ENCODE measurements at regions not wholly inside any gene's neighbourhood (a gene's known extent, or its start where the extent isn't known, plus 50 kb on each side); places are given as distances from the start of the nearest gene placed in this dataset.
A peak's percentile ranks its signal among the peaks of the same experiment; 100 is the strongest.

GRCh38 chr2:234433201-234433600, 63.7 kb downstream of the ARL4C start:
- no peak for DNase-seq
- H3K4me1 Mint-ChIP-seq (ENCODE audit: low read depth, unreplicated experiment): no peaks in the 10 kb centered on the region
- intact Hi-C loops (cut with micrococcal nuclease; ENCODE audit: unreplicated experiment): no loop called here
- TF ChIP-seq, protein P1, sequence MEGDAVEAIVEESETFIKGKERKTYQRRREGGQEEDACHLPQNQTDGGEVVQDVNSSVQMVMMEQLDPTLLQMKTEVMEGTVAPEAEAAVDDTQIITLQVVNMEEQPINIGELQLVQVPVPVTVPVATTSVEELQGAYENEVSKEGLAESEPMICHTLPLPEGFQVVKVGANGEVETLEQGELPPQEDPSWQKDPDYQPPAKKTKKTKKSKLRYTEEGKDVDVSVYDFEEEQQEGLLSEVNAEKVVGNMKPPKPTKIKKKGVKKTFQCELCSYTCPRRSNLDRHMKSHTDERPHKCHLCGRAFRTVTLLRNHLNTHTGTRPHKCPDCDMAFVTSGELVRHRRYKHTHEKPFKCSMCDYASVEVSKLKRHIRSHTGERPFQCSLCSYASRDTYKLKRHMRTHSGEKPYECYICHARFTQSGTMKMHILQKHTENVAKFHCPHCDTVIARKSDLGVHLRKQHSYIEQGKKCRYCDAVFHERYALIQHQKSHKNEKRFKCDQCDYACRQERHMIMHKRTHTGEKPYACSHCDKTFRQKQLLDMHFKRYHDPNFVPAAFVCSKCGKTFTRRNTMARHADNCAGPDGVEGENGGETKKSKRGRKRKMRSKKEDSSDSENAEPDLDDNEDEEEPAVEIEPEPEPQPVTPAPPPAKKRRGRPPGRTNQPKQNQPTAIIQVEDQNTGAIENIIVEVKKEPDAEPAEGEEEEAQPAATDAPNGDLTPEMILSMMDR (IDR thresholded peaks at IDR 0.05; ENCODE audit: unreplicated experiment): no peak
- no peaks in the 10 kb centered on the region for H3K36me3 Mint-ChIP-seq (ENCODE audit: insufficient read depth, unreplicated experiment)
- H3K9me3 Mint-ChIP-seq (ENCODE audit: low read depth, unreplicated experiment): no peaks in the 10 kb centered on the region
- H3K4me3 Mint-ChIP-seq (ENCODE audit: low read depth, unreplicated experiment): no peak overlapping the region
- BruUV-seq (replicated peaks): no TSS peak
- no peaks in the 10 kb centered on the region for H3K27me3 Mint-ChIP-seq (ENCODE audit: unreplicated experiment)
- CTCF ChIA-PET: no interaction called here
- no peak overlapping the region for H3K27ac Mint-ChIP-seq (ENCODE audit: unreplicated experiment)

DNA sequence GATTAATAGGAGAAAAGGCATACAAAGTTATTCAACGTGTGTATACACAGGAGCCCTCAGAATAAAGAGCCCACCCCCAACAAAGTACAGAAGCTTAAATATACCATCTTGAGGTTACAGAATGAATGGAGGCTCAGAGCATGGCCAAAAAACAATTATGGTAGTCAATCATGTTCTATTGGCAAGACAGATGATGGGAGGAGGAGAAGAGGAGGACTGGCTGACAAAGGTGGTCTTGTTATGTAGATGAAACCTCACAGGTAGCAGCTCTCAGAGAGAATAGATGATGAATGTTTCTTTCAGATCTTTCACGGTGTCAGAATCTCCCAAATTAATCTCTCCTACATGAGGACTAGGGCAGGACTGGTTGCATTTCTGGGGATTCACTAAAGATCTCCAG, 66.0 kb downstream of the ARL4C start:
- CTCF ChIA-PET: no interaction called here
- Mint-ChIP-seq H3K4me3 (ENCODE audit: low read depth, unreplicated experiment) (no peak overlapping the region), H3K9me3 (ENCODE audit: low read depth, unreplicated experiment) (no peaks in the 10 kb centered on the region), H3K27me3 (ENCODE audit: unreplicated experiment) (no peaks in the 10 kb centered on the region), H3K4me1 (ENCODE audit: low read depth, unreplicated experiment) (peaks cover 23% of the 10 kb centered on the region), H3K36me3 (ENCODE audit: insufficient read depth, unreplicated experiment) (peaks cover 9% of the 10 kb centered on the region), H3K27ac (ENCODE audit: unreplicated experiment) (no peak overlapping the region)
- BruUV-seq (replicated peaks): no TSS peak
- no peak for DNase-seq
- intact Hi-C loops (cut with micrococcal nuclease; ENCODE audit: unreplicated experiment): no loop called here
- TF ChIP-seq, protein P1 (IDR thresholded peaks at IDR 0.05; ENCODE audit: unreplicated experiment): no peak

- TF ChIP-seq, protein P1 (IDR thresholded peaks at IDR 0.05; ENCODE audit: unreplicated experiment): no peak
- no TSS peak for BruUV-seq (replicated peaks)
- intact Hi-C loops (cut with micrococcal nuclease; ENCODE audit: unreplicated experiment): loop anchor here (10.0 kb wide), 1 partner anchor 174 kb away; no protein-coding TSS in a partner anchor
- Mint-ChIP-seq H3K36me3 (ENCODE audit: insufficient read depth, unreplicated experiment) (peaks cover 12% of the 10 kb centered on the region), H3K4me1 (ENCODE audit: low read depth, unreplicated experiment) (peaks cover 33% of the 10 kb centered on the region), H3K27me3 (ENCODE audit: unreplicated experiment) (no peaks in the 10 kb centered on the region), H3K4me3 (ENCODE audit: low read depth, unreplicated experiment) (no peak overlapping the region), H3K9me3 (ENCODE audit: low read depth, unreplicated experiment) (no peaks in the 10 kb centered on the region), H3K27ac (ENCODE audit: unreplicated experiment) (peak overlapping the region; percentile 37)
- DNase-seq: no peak
- CTCF ChIA-PET: no interaction called here
Observed at GRCh38 chr2:234429265-234429664, 67.6 kb downstream of the ARL4C start.

GRCh38 chr2:234427081-234428061, 69.5 kb downstream of the ARL4C start:
- intact Hi-C loops (cut with micrococcal nuclease; ENCODE audit: unreplicated experiment): loop anchor here (10.0 kb wide), 1 partner anchor 173 kb away; no protein-coding TSS in a partner anchor
- CTCF ChIA-PET: interaction anchor here (0.6 to 0.7 kb wide), 3 partner anchors 8 to 334 kb away, joined by 3 to 6 read pairs (median 4); no protein-coding TSS in a partner anchor

More at GRCh38 chr2:234427081-234428061, 69.5 kb downstream of the ARL4C start:
- peak overlapping the region; percentile 92 for H3K27ac Mint-ChIP-seq (ENCODE audit: unreplicated experiment)
- H3K4me1 Mint-ChIP-seq (ENCODE audit: low read depth, unreplicated experiment): peaks cover 45% of the 10 kb centered on the region
- H3K4me3 Mint-ChIP-seq (ENCODE audit: low read depth, unreplicated experiment): peak overlapping the region; percentile 15
- H3K9me3 Mint-ChIP-seq (ENCODE audit: low read depth, unreplicated experiment): no peaks in the 10 kb centered on the region
- H3K36me3 Mint-ChIP-seq (ENCODE audit: insufficient read depth, unreplicated experiment): peaks cover 17% of the 10 kb centered on the region
- TF ChIP-seq, protein P1 (IDR thresholded peaks at IDR 0.05; ENCODE audit: unreplicated experiment): no peak
- BruUV-seq (replicated peaks): no TSS peak
- H3K27me3 Mint-ChIP-seq (ENCODE audit: unreplicated experiment): no peaks in the 10 kb centered on the region
- peak; percentile 70 for DNase-seq

Data from Calu3 (cell line).